Mesendoderm (in vitro differentiated cells): ENCODE measurements at regions not wholly inside any gene's neighbourhood (a gene's known extent, or its start where the extent isn't known, plus 50 kb on each side); places are given as distances from the start of the nearest gene placed in this dataset.

ENCODE experiments used
- DNase-seq: peaks from one replicate; pipeline ENCODE4 v3.0.0; 2013
- H2AK5ac ChIP-seq: 2 replicates; pipeline ENCODE4 v1.6.1; 2013; ENCODE audit warnings: low read length, inconsistent platforms
- H2BK120ac ChIP-seq: 2 replicates; pipeline ENCODE4 v1.6.1; 2013; ENCODE audit warnings: low read depth, mild to moderate bottlenecking, low read length, moderate library complexity, mixed read lengths
- H2BK15ac ChIP-seq: replicated peaks from 2 replicates; pipeline ENCODE4 v1.6.1; 2013; ENCODE audit warnings: low read depth, mild to moderate bottlenecking, moderate library complexity
- H2BK5ac ChIP-seq: 2 replicates; pipeline ENCODE4 v1.6.1; 2013; ENCODE audit warnings: low read length, inconsistent platforms
- H3K18ac ChIP-seq: 2 replicates; pipeline ENCODE4 v1.6.1; 2013; ENCODE audit warnings: mild to moderate bottlenecking, low read length, mixed read lengths
- H3K23ac ChIP-seq: one replicate; pipeline ENCODE4 v1.6.1; 2013; ENCODE audit warnings: low read length
- H3K27ac ChIP-seq: 2 replicates; pipeline ENCODE4 v1.5.1; 2013; ENCODE audit warnings: low read depth, mild to moderate bottlenecking, inconsistent platforms, low read length, moderate library complexity
- H3K27me3 ChIP-seq: 2 replicates; pipeline ENCODE4 v1.6.1; 2013; ENCODE audit warnings: low read length, control low read depth, mild to moderate bottlenecking, inconsistent platforms; ENCODE audit not compliant: insufficient read depth, poor library complexity
- H3K36me3 ChIP-seq: 2 replicates; pipeline ENCODE4 v1.6.1; 2013; ENCODE audit warnings: low read length, inconsistent platforms; ENCODE audit not compliant: control insufficient read depth, insufficient read depth
- H3K4ac ChIP-seq: one replicate; pipeline ENCODE4 v1.6.1; 2013; ENCODE audit warnings: low read depth, mild to moderate bottlenecking, low read length, moderate library complexity
- H3K4me1 ChIP-seq: 2 replicates; pipeline ENCODE4 v1.6.1; 2013; ENCODE audit warnings: low read depth, low read length, inconsistent platforms; ENCODE audit not compliant: control insufficient read depth
- H3K4me2 ChIP-seq: 2 replicates; pipeline ENCODE4 v1.6.1; 2013; ENCODE audit warnings: low read length
- H3K4me3 ChIP-seq: 2 replicates; pipeline ENCODE4 v1.5.1; 2013; ENCODE audit warnings: mild to moderate bottlenecking, low read length
- H3K56ac ChIP-seq: one replicate; pipeline ENCODE4 v1.6.1; 2013; ENCODE audit warnings: low read length
- H3K79me1 ChIP-seq: 2 replicates; pipeline ENCODE4 v1.6.1; 2013; ENCODE audit warnings: low read length, inconsistent platforms
- H3K79me2 ChIP-seq: 2 replicates; pipeline ENCODE4 v1.6.1; 2013; ENCODE audit warnings: mild to moderate bottlenecking, low read length; ENCODE audit not compliant: control insufficient read depth, insufficient read depth
- H3K9ac ChIP-seq: 2 replicates; pipeline ENCODE4 v1.6.1; 2013; ENCODE audit warnings: low read length, inconsistent platforms
- H4K5ac ChIP-seq: one replicate; pipeline ENCODE4 v1.6.1; 2013; ENCODE audit warnings: low read length
- H4K8ac ChIP-seq: one replicate; pipeline ENCODE4 v1.6.1; 2013; ENCODE audit warnings: low read depth, mild to moderate bottlenecking, control low read depth, low read length, moderate library complexity
- WGBS: extraction: QIAGEN DNeasy Blood & Tissue Kit; methylation state at CpG from one replicate; pipeline ENCODE4 v1.1.7; 2013; ENCODE audit warnings: low lambda C conversion rate, missing lambda C conversion rate; ENCODE audit not compliant: insufficient coverage; ENCODE audit errors: extremely low coverage; 5-methylcytosine and 5-hydroxymethylcytosine counted together

- Histone ChIP-seq H2AK5ac (no peak overlapping the region), H3K56ac (no peak overlapping the region), H4K8ac (no peak overlapping the region), H4K5ac (no peak overlapping the region), H3K4me3 (no peak overlapping the region), H3K27ac (no peak overlapping the region), H3K18ac (no peak overlapping the region), H2BK15ac (no peak overlapping the region), H3K4me2 (no peak overlapping the region), H3K23ac (no peak overlapping the region), H3K79me1 (no peaks in the 10 kb centered on the region), H3K79me2 (no peaks in the 10 kb centered on the region), H3K4me1 (no peaks in the 10 kb centered on the region), H2BK120ac (no peak overlapping the region), H2BK5ac (no peak overlapping the region), H3K36me3 (no peaks in the 10 kb centered on the region), H3K27me3 (no peaks in the 10 kb centered on the region), H3K4ac (no peak overlapping the region), H3K9ac (no peak overlapping the region)
- no CpG with 5 or more reads among the region's 3 CpGs for WGBS
- no peak for DNase-seq
Measured at GRCh38 chr1:101399222-101399621, 162.4 kb downstream of the S1PR1 start.

GRCh38 chr1:101406271-101406670 is 169.5 kb downstream of the S1PR1 start:
- Histone ChIP-seq H3K27me3 (no peaks in the 10 kb centered on the region), H3K9ac (no peak overlapping the region), H3K56ac (no peak overlapping the region), H2BK15ac (no peak overlapping the region), H3K36me3 (no peaks in the 10 kb centered on the region), H3K18ac (no peak overlapping the region), H2AK5ac (no peak overlapping the region), H4K8ac (no peak overlapping the region), H4K5ac (no peak overlapping the region), H3K27ac (no peak overlapping the region), H3K23ac (no peak overlapping the region), H2BK120ac (no peak overlapping the region), H3K79me2 (no peaks in the 10 kb centered on the region), H3K79me1 (no peaks in the 10 kb centered on the region), H3K4me1 (no peaks in the 10 kb centered on the region), H3K4me3 (no peak overlapping the region), H3K4ac (no peak overlapping the region), H2BK5ac (no peak overlapping the region), H3K4me2 (no peak overlapping the region)
- DNase-seq: no peak
- WGBS: no CpG with 5 or more reads among the region's 4 CpGs

GRCh38 chr1:101406681-101407080 is 169.9 kb downstream of the S1PR1 start:
- no peak overlapping the region for H3K4me3 ChIP-seq
- no peak overlapping the region for H4K5ac ChIP-seq
- H3K36me3 ChIP-seq: no peaks in the 10 kb centered on the region
- WGBS: no CpG with 5 or more reads among the region's 1 CpG
- H3K27ac ChIP-seq: no peak overlapping the region
- no peak overlapping the region for H3K18ac ChIP-seq
- no peak overlapping the region for H4K8ac ChIP-seq
- DNase-seq: no peak
- no peak overlapping the region for H3K4me2 ChIP-seq
- no peak overlapping the region for H3K23ac ChIP-seq
- H2BK5ac ChIP-seq: no peak overlapping the region
- H3K4ac ChIP-seq: no peak overlapping the region
- H3K56ac ChIP-seq: no peak overlapping the region
- no peak overlapping the region for H3K9ac ChIP-seq
- H3K79me1 ChIP-seq: no peaks in the 10 kb centered on the region
- H3K4me1 ChIP-seq: no peaks in the 10 kb centered on the region
- H3K79me2 ChIP-seq: no peaks in the 10 kb centered on the region
- H3K27me3 ChIP-seq: no peaks in the 10 kb centered on the region
- H2BK15ac ChIP-seq: no peak overlapping the region
- no peak overlapping the region for H2BK120ac ChIP-seq
- no peak overlapping the region for H2AK5ac ChIP-seq

- Histone ChIP-seq H3K4ac (no peak overlapping the region), H3K4me1 (no peaks in the 10 kb centered on the region)
- no peak for DNase-seq
Measured at GRCh38 chr1:101407505-101408211, 170.8 kb downstream of the S1PR1 start.

GRCh38 chr1:101408212-101409042 is 171.6 kb downstream of the S1PR1 start:
- H3K4ac ChIP-seq: no peak overlapping the region
- no peaks in the 10 kb centered on the region for H3K36me3 ChIP-seq

More at GRCh38 chr1:101407505-101408211, 170.8 kb downstream of the S1PR1 start:
- H3K79me1 ChIP-seq: no peaks in the 10 kb centered on the region
- H4K5ac ChIP-seq: no peak overlapping the region
- H2AK5ac ChIP-seq: no peak overlapping the region
- H2BK5ac ChIP-seq: no peak overlapping the region
- H3K18ac ChIP-seq: no peak overlapping the region
- H3K4me3 ChIP-seq: no peak overlapping the region
- H3K4me2 ChIP-seq: no peak overlapping the region
- H3K79me2 ChIP-seq: no peaks in the 10 kb centered on the region
- H3K27ac ChIP-seq: no peak overlapping the region
- no peaks in the 10 kb centered on the region for H3K36me3 ChIP-seq
- H3K23ac ChIP-seq: no peak overlapping the region
- no peaks in the 10 kb centered on the region for H3K27me3 ChIP-seq
- H2BK15ac ChIP-seq: no peak overlapping the region
- no peak overlapping the region for H2BK120ac ChIP-seq
- no CpG with 5 or more reads among the region's 2 CpGs for WGBS
- H3K56ac ChIP-seq: no peak overlapping the region
- H3K9ac ChIP-seq: no peak overlapping the region
- no peak overlapping the region for H4K8ac ChIP-seq

More at GRCh38 chr1:101408212-101409042, 171.6 kb downstream of the S1PR1 start:
- no CpG with 5 or more reads among the region's 1 CpG for WGBS
- Histone ChIP-seq H3K27ac (no peak overlapping the region), H3K9ac (no peak overlapping the region), H3K4me2 (no peak overlapping the region), H3K4me3 (no peak overlapping the region), H3K18ac (no peak overlapping the region), H2AK5ac (no peak overlapping the region), H3K56ac (no peak overlapping the region), H3K79me2 (no peaks in the 10 kb centered on the region), H2BK15ac (no peak overlapping the region), H4K8ac (no peak overlapping the region), H3K27me3 (no peaks in the 10 kb centered on the region), H4K5ac (no peak overlapping the region), H2BK5ac (no peak overlapping the region), H3K4me1 (no peaks in the 10 kb centered on the region), H2BK120ac (no peak overlapping the region), H3K23ac (no peak overlapping the region), H3K79me1 (no peaks in the 10 kb centered on the region)
- no peak for DNase-seq
